ENCODE measurements at regions not wholly inside any gene's neighbourhood (a gene's known extent, or its start where the extent isn't known, plus 50 kb on each side); places are given as distances from the start of the nearest gene placed in this dataset.

- no peak for DNase-seq
Measured at GRCh38 chr12:16136219-16136988, 141.1 kb downstream of the SLC15A5 start.

- no peak for DNase-seq
Measured at GRCh38 chr12:16135323-16135722, 142.2 kb downstream of the SLC15A5 start.

DNA sequence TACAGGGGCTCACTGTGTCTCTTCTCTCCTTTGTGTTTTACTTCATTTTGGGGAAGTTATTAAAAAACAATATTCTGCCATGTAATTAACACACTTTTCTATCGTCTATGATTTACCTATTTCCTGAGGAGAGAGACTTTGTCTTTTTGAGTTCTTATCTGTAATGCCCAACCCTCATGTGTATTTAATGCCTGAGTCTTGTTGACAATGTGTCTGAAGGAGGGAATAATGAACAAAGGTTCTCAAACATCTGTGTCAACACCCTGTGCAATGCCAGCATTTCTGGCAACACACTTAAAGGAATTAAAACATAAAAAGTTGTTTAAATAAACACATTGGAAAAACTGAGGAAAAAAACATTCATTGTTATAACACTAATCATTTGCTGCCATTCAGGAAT lies 147.1 kb downstream of the SLC15A5 start:
- DNase-seq = no peak

GRCh38 chr12:16121953-16122352 lies 155.5 kb downstream of the SLC15A5 start:
- DNase-seq = no peak

DNA sequence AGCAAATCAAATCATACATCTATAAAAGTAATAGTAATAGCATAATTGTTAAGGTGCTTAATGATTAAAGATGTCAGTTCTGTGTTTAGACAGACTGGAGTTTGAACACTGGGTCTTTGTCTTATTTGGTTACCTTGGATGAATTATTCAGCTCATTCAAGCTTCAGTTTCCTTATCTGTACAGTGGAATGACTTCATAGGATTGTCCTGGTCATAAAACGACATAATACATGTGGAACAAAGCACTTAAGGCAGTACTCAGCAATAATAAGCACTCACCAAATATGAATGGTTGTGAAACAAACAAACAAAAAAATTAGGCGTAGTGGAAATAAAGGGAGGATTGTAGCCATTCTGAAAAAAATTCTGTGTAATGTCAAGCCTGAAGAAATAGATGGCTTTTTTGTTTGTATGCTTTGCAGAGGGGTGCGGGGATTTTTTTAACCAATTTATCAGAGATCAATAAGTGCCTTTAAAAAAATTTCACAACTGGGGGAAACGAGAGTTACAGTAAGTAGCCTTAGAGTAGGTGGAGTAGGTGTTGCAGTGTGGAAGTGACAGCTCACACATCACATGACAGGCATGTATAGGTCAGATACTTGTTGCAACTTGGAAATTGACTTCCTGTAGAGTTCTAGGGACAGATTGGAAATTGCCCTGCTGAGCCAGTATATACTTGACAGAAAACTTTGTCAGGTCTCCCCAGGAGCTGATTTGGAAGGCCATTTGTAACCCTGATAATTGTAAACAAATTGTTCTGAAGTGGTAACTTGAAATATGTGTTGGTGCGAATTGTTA lies 157.7 kb downstream of the SLC15A5 start:
- DNase-seq = no peak

DNA sequence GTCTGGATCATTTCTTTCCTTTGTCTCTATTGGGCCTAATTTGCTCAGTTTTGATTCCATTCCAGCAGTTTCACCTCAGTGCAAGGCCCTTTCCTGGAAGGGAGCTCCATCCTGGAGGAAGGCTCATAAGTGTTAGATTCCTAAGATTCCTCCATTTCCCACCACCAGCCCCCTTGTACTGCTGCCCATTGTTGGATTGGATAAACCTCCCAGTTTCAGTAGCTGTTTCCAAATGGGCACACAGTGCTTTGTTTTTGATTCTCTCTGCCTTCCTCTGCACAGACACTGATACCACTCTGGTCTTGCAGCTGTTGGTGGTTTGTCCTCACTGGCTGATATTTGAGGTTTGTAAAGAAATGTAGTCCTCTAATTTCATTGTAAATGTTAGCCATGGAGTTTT lies 158.9 kb downstream of the SLC15A5 start:
- DNase-seq = peak; percentile 28

- DNase-seq = peak; percentile 18
Measured at GRCh38 chr12:16112612-16113560, 164.6 kb downstream of the SLC15A5 start.

- no peak for DNase-seq
Measured at GRCh38 chr12:16112130-16112529, 165.4 kb downstream of the SLC15A5 start.

- DNase-seq = no peak
Measured at GRCh38 chr12:16110596-16110995, 166.9 kb downstream of the SLC15A5 start.

GRCh38 chr12:16103851-16104250 lies 173.6 kb downstream of the SLC15A5 start:
- no peak for DNase-seq

DNA sequence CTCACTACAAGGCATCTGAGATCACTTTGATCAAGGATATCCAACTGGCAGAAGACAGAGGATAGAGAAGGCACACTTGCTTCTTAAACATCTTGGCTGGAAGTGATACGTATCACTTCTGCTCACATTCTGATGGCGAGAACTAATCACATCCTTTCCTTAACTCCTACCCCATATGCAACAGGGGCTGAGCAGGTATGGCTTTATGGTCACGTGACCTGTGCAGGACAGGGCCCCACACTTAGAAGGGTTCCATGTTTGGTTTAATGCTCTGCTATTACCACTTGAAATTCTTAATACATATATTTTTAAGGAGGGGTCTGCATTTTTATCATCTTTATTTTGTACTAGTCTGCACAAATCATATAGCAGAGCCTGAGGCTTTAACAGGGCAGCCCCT lies 177.3 kb downstream of the SLC15A5 start:
- no peak for DNase-seq

DNA sequence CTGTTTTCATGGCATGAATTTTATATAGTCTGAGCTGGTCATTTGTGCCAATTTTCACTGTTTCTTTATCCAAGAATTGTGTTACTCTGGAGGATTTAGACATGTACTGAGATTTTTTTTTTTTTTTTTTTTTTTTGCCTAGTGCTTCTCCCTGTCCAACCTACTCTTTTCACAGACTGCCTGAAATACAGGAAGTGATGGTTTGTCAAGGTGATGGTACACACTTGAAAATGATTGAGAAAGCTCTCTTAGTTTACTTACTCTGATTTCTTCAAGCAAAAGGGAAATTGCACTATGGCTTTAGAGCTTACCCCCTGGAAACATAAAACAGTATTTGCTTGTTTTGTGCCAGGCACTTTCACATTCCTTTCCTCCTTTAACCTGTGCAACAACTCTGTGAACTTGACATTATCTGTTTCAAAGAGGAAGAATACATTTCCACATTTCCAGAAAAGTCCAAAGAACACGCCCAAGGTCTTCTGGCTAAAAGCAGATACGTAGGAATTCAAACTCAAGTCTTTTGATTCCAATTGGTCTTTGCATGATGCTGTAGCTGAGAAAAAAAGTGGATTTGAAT lies 181.1 kb downstream of the SLC15A5 start:
- DNase-seq = no peak

- no peak for DNase-seq
Measured at GRCh38 chr12:16095531-16096110, 181.9 kb downstream of the SLC15A5 start.

DNA sequence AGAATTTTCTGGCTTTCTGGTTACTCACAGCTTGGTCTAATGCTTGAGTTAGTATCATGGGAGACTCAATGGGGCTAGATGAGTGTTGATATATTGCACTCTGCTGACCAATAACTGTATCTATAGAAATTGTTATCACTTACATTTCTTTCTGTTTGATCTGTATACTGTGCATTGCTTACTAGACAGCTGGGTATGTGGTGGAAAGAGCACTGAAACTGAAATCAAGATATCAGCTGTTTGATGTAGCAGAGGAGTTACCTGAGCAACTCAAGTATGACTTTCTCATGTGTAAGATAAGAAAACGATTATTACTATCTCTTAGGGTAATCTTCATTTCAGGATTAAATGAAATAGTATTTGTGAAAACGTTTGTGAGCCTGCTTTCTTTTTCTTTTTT lies 183.0 kb downstream of the SLC15A5 start:
- no peak for DNase-seq

GRCh38 chr12:16093825-16094224 lies 182.7 kb downstream of the DERA start:
- DNase-seq = no peak

DNA sequence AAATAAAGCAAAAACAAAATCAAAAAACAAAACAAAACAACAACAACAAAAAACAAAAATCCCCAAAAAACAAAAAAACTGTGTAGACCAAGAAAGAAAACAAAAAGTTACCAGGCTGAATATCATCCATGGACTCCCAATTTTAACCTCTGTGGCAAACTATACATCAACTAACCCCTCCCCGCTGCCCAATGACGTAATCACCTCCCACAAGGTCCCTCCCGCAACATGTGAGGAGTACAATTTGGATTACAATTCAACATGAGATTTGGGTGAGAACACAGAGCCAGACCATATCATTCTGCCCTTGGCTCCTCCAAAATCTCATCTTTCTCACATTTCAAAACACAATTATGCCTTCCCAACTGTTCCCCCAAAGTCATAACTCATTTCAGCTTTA lies 179.8 kb downstream of the DERA start:
- no peak for DNase-seq

DNA sequence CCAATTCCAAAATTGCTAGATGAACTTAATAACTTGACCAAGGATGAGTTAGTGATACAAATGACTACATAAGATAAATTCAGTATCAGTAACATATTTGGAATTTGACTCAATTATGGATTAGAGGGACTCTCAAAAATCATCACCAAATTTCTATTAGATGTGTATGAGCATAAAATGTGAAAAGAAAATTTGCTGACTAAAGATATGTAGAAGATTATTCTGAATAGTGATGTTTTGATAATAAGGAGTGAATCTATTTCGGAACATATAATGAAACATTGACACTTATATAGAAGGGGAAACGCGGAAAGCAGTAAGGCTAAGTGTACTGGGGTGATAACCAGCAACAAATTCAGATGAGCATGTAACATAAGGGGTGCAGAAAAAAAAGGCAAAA lies 177.3 kb downstream of the DERA start:
- DNase-seq = no peak

Data from fibroblast of upper back skin (primary cell).